GM12874 (cell line): ENCODE measurements at regions not wholly inside any gene's neighbourhood (a gene's known extent, or its start where the extent isn't known, plus 50 kb on each side); places are given as distances from the start of the nearest gene placed in this dataset.

Experiments used
- CTCF ChIP-seq: IDR thresholded peaks from 2 replicates; pipeline ENCODE4 v1.5.1; 2011; ENCODE audit warnings: low read depth, mild to moderate bottlenecking, control low read depth, low read length, moderate library complexity; ENCODE audit not compliant: insufficient read depth

GRCh38 chr3:163362151-163362550, 1716.1 kb downstream of the SI start:
- TF ChIP-seq CTCF = no peak

- TF ChIP-seq CTCF = no peak
Measured at GRCh38 chr3:163347944-163348343, 1730.4 kb downstream of the SI start.

- TF ChIP-seq CTCF = no peak
Measured at GRCh38 chr3:163335429-163335828, 1742.9 kb downstream of the SI start.

GRCh38 chr3:163328680-163329079, 1749.6 kb downstream of the SI start:
- no peak for TF ChIP-seq CTCF

- TF ChIP-seq CTCF = no peak
Measured at GRCh38 chr3:163327086-163327485, 1751.2 kb downstream of the SI start.

GRCh38 chr3:163315786-163316185, 1762.5 kb downstream of the SI start:
- TF ChIP-seq CTCF = no peak

GRCh38 chr3:163306405-163306804, 1771.9 kb downstream of the SI start:
- TF ChIP-seq CTCF = no peak

GRCh38 chr3:163273694-163274093, 1777.1 kb downstream of the OTOL1 start:
- no peak for TF ChIP-seq CTCF
